ENCODE measurements at regions not wholly inside any gene's neighbourhood (a gene's known extent, or its start where the extent isn't known, plus 50 kb on each side); places are given as distances from the start of the nearest gene placed in this dataset.

GRCh38 chr2:160909781-160910242 is 250.4 kb upstream of the TANK start:
- no peak overlapping the region for H3K9ac ChIP-seq (ENCODE audit: low read length)
- no peak for ATAC-seq (ENCODE audit: low read depth)
- no peaks in the 10 kb centered on the region for H3K36me3 ChIP-seq (replicated peaks in 1 of 2; ENCODE audit: control extremely low read depth in 1 of 2, control insufficient read depth in 1 of 2, extremely low read depth in 1 of 2, insufficient read depth in 2 of 2, low read length in 1 of 2)
- H3K4me3 ChIP-seq (ENCODE audit: control extremely low read depth in 1 of 5, extremely low read depth in 1 of 5, insufficient read depth in 1 of 5, low read depth in 2 of 5, low read length in 4 of 5): no peak overlapping the region
- no peaks in the 10 kb centered on the region for H3K4me1 ChIP-seq (ENCODE audit: control insufficient read depth in 2 of 2, insufficient read depth in 2 of 2, low read length in 2 of 2)
- H3K27me3 ChIP-seq (replicated peaks in 1 of 4; ENCODE audit: control extremely low read depth in 1 of 4, control insufficient read depth in 3 of 4, insufficient read depth in 4 of 4, low read length in 3 of 4): no peaks in the 10 kb centered on the region
- H3K27ac Mint-ChIP-seq: no peak overlapping the region
- ChIA-PET POLR2A (no interaction called here), CTCF (no interaction called here)
- intact Hi-C loops (cut with micrococcal nuclease): no loop called here
- H3K9me3 Mint-ChIP-seq (ENCODE audit: insufficient read depth): no peaks in the 10 kb centered on the region
- H3K9me3 ChIP-seq (ENCODE audit: control extremely low read depth in 1 of 3, control insufficient read depth in 2 of 3, insufficient read depth in 1 of 3, low read length in 2 of 3): no peaks in the 10 kb centered on the region
- H3K79me2 ChIP-seq (ENCODE audit: control insufficient read depth, insufficient read depth, low read length): no peaks in the 10 kb centered on the region
- DNase-seq: no peak
- H3K27ac ChIP-seq (ENCODE audit: low read length in 2 of 2): no peak overlapping the region
- H3K4me3 Mint-ChIP-seq: no peak overlapping the region
- no peaks in the 10 kb centered on the region for H3K4me1 Mint-ChIP-seq
- no peak overlapping the region for H3K4me2 ChIP-seq (replicated peaks; ENCODE audit: low read depth, low read length, poor library complexity, severe bottlenecking)
- H2AFZ ChIP-seq (ENCODE audit: insufficient read depth, low read depth, low read length, poor library complexity, severe bottlenecking): no peak overlapping the region
- no peaks in the 10 kb centered on the region for H4K20me1 ChIP-seq (ENCODE audit: control insufficient read depth, insufficient read depth, low read length, poor library complexity, severe bottlenecking)
- WGBS (ENCODE audit: insufficient coverage): 100% methylated on average over 1 of the region's 3 CpGs
- H3K27me3 Mint-ChIP-seq: peaks cover 19% of the 10 kb centered on the region
- TF ChIP-seq EZH2 (IDR thresholded peaks at IDR 0.05; ENCODE audit: borderline replicate concordance, insufficient read depth, low read depth, low read length, poor library complexity, severe bottlenecking) (no peak), CTCF (IDR thresholded peaks at IDR 0.05) (no peak)

DNA sequence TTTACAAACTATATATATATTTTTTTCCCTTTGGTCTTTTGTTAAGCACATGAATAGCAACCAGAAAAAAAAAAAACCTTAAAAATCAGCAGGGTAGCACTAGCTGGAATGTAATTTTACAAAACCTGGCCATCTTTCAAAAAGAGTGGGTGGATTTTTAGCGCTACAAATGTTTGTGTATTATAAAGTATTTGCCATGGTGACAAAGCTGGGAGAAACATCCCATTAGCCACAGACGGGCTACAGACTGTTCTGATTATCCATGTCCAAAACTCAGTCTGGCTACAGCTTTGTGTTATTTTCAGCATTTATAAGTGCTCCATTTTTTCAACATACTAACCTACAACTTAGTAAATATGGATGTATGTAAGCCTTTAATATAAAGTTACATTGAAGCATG is 249.5 kb upstream of the TANK start:
- no peaks in the 10 kb centered on the region for H3K79me2 ChIP-seq (ENCODE audit: control insufficient read depth, insufficient read depth, low read length)
- no peak overlapping the region for H3K27ac ChIP-seq (ENCODE audit: low read length in 2 of 2)
- CTCF ChIA-PET: no interaction called here
- no peak overlapping the region for H3K4me3 ChIP-seq (ENCODE audit: control extremely low read depth in 1 of 5, extremely low read depth in 1 of 5, insufficient read depth in 1 of 5, low read depth in 2 of 5, low read length in 4 of 5)
- ATAC-seq (ENCODE audit: low read depth) (no peak), DNase-seq (no peak)
- H3K4me1 ChIP-seq (ENCODE audit: control insufficient read depth in 2 of 2, insufficient read depth in 2 of 2, low read length in 2 of 2): no peaks in the 10 kb centered on the region
- WGBS (ENCODE audit: insufficient coverage): 100% methylated on average over 1 of the region's 2 CpGs
- POLR2A ChIA-PET: no interaction called here
- TF ChIP-seq CTCF (IDR thresholded peaks at IDR 0.05) (no peak), EZH2 (IDR thresholded peaks at IDR 0.05; ENCODE audit: borderline replicate concordance, insufficient read depth, low read depth, low read length, poor library complexity, severe bottlenecking) (no peak)
- H3K9ac ChIP-seq (ENCODE audit: low read length): no peak overlapping the region
- H2AFZ ChIP-seq (ENCODE audit: insufficient read depth, low read depth, low read length, poor library complexity, severe bottlenecking): no peak overlapping the region
- Mint-ChIP-seq H3K9me3 (ENCODE audit: insufficient read depth) (peaks cover 3% of the 10 kb centered on the region), H3K27ac (no peak overlapping the region), H3K4me1 (no peaks in the 10 kb centered on the region), H3K27me3 (peaks cover 19% of the 10 kb centered on the region), H3K4me3 (no peak overlapping the region)
- no peaks in the 10 kb centered on the region for H3K9me3 ChIP-seq (ENCODE audit: control extremely low read depth in 1 of 3, control insufficient read depth in 2 of 3, insufficient read depth in 1 of 3, low read length in 2 of 3)
- no peaks in the 10 kb centered on the region for H3K36me3 ChIP-seq (replicated peaks in 1 of 2; ENCODE audit: control extremely low read depth in 1 of 2, control insufficient read depth in 1 of 2, extremely low read depth in 1 of 2, insufficient read depth in 2 of 2, low read length in 1 of 2)
- H3K4me2 ChIP-seq (replicated peaks; ENCODE audit: low read depth, low read length, poor library complexity, severe bottlenecking): no peak overlapping the region
- intact Hi-C loops (cut with micrococcal nuclease): no loop called here
- H4K20me1 ChIP-seq (ENCODE audit: control insufficient read depth, insufficient read depth, low read length, poor library complexity, severe bottlenecking): no peaks in the 10 kb centered on the region
- H3K27me3 ChIP-seq (replicated peaks in 1 of 4; ENCODE audit: control extremely low read depth in 1 of 4, control insufficient read depth in 3 of 4, insufficient read depth in 4 of 4, low read length in 3 of 4): no peaks in the 10 kb centered on the region

Data from B cell (primary cell).